HG03457 (cell line): ENCODE measurements at regions not wholly inside any gene's neighbourhood (a gene's known extent, or its start where the extent isn't known, plus 50 kb on each side); places are given as distances from the start of the nearest gene placed in this dataset.
"Not testable (repeated sequence)": the region's sequence is repeated elsewhere in the genome, so short reads cannot be mapped to it uniquely, and the experiment has no call there.

Source experiments
- ATAC-seq: cut with Tn5 transposase; IDR thresholded peaks from one replicate; pipeline ENCODE4 v1.9.1; 2021; ENCODE audit warnings: moderate number of reproducible peaks; ENCODE audit not compliant: unreplicated experiment

- ATAC-seq = no peak
These were observed 111.3 kb downstream of the SLC17A6 start for GRCh38 chr11:22449441-22449840.

GRCh38 chr11:22444076-22444475 is 105.9 kb downstream of the SLC17A6 start:
- no peak for ATAC-seq

GRCh38 chr11:22441831-22442230 is 103.7 kb downstream of the SLC17A6 start:
- no peak for ATAC-seq

- not testable (repeated sequence) for ATAC-seq
These were observed 97.4 kb downstream of the SLC17A6 start for GRCh38 chr11:22435582-22435981.

GRCh38 chr11:22433517-22433916 is 95.3 kb downstream of the SLC17A6 start:
- no peak for ATAC-seq

GRCh38 chr11:22433094-22433455 is 94.9 kb downstream of the SLC17A6 start:
- no peak for ATAC-seq

- no peak for ATAC-seq
These were observed 94.3 kb downstream of the SLC17A6 start for GRCh38 chr11:22432291-22433093.

GRCh38 chr11:22431106-22431505 is 92.9 kb downstream of the SLC17A6 start:
- no peak for ATAC-seq

- no peak for ATAC-seq
These were observed 92.5 kb downstream of the SLC17A6 start for GRCh38 chr11:22430639-22431038.

- no peak for ATAC-seq
These were observed 92.0 kb downstream of the SLC17A6 start for GRCh38 chr11:22430141-22430541.
